ENCODE measurements at regions not wholly inside any gene's neighbourhood (a gene's known extent, or its start where the extent isn't known, plus 50 kb on each side); places are given as distances from the start of the nearest gene placed in this dataset.

DNA sequence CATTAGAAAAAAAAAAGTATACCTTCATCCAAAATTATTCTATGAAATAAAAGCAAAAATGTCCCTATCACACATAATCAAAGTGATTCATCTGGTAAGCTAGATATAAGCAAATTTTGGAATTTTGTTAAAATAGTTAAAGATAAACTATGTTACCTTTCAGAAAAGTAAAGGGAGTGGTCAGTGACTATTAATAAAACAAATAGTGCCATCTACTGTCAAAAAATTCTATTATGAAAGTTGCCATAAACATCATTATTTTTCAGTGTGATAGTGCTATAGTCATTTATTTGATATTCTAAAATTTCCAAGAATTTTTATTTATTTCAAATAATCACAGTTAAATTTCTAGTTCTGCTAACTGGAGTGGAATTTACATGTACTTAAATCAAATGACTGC is 803.7 kb downstream of the KCNT2 start:
- intact Hi-C loops (cut with micrococcal nuclease; ENCODE audit: unreplicated experiment): no loop called here
- ChIA-PET CTCF (no interaction called here), POLR2A (ENCODE audit: unreplicated experiment) (no interaction called here)
- H3K9me2 ChIP-seq (ENCODE audit: insufficient read depth): no peaks in the 10 kb centered on the region
- no peak overlapping the region for H3K27ac ChIP-seq
- DNase-seq: no peak
- H3K4me1 ChIP-seq (replicated peaks; ENCODE audit: insufficient read depth): no peaks in the 10 kb centered on the region
- H3K4me3 ChIP-seq: no peak overlapping the region
- H4K20me1 ChIP-seq (ENCODE audit: insufficient read depth): no peaks in the 10 kb centered on the region
- no peaks in the 10 kb centered on the region for H3K36me3 ChIP-seq (ENCODE audit: low read depth)
- no peaks in the 10 kb centered on the region for H3K79me2 ChIP-seq (ENCODE audit: low read depth)
- H3K9me3 ChIP-seq (ENCODE audit: insufficient read depth, low read depth): no peaks in the 10 kb centered on the region
- no peaks in the 10 kb centered on the region for H3K27me3 ChIP-seq (ENCODE audit: insufficient read depth, low read depth)
- H3K4me2 ChIP-seq: no peak overlapping the region
- H3F3A ChIP-seq (ENCODE audit: insufficient read depth, low read depth): no peaks in the 10 kb centered on the region
- no TSS peak for BruUV-seq (replicated peaks)
- TF ChIP-seq, protein P1, sequence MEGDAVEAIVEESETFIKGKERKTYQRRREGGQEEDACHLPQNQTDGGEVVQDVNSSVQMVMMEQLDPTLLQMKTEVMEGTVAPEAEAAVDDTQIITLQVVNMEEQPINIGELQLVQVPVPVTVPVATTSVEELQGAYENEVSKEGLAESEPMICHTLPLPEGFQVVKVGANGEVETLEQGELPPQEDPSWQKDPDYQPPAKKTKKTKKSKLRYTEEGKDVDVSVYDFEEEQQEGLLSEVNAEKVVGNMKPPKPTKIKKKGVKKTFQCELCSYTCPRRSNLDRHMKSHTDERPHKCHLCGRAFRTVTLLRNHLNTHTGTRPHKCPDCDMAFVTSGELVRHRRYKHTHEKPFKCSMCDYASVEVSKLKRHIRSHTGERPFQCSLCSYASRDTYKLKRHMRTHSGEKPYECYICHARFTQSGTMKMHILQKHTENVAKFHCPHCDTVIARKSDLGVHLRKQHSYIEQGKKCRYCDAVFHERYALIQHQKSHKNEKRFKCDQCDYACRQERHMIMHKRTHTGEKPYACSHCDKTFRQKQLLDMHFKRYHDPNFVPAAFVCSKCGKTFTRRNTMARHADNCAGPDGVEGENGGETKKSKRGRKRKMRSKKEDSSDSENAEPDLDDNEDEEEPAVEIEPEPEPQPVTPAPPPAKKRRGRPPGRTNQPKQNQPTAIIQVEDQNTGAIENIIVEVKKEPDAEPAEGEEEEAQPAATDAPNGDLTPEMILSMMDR (conservative IDR thresholded peaks at IDR 0.05): peak; percentile 43; the same call in 1 of the 2 replicates
- no peak for TF ChIP-seq EZH2 (IDR thresholded peaks at IDR 0.05; ENCODE audit: low read depth)
- no peak overlapping the region for H2AFZ ChIP-seq

DNA sequence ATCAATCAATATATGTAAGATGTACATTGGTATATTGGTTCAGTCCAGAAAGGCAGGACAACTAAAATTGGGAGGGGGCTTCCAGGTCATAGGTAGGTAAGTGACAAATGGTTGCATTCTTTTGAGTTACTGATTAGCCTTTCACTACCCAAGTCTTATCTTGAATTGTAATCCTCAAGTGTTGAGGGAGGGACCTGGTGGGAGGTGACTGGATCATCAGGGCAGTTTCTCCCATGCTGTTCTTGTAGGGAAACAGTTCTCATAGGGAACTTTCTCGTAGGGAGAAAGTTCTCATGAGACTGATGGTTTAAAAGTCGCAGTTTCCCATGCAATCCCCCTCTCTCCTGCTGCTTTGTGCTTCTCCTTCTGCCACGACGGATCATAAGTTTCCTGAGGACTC is 809.2 kb downstream of the KCNT2 start:
- no peak overlapping the region for H3K4me3 ChIP-seq
- intact Hi-C loops (cut with micrococcal nuclease; ENCODE audit: unreplicated experiment): no loop called here
- H3K27ac ChIP-seq: no peak overlapping the region
- no peaks in the 10 kb centered on the region for H3K79me2 ChIP-seq (ENCODE audit: low read depth)
- POLR2A ChIA-PET (ENCODE audit: unreplicated experiment): no interaction called here
- CTCF ChIA-PET: no interaction called here
- no peaks in the 10 kb centered on the region for H3K36me3 ChIP-seq (ENCODE audit: low read depth)
- BruUV-seq (replicated peaks): no TSS peak
- no peaks in the 10 kb centered on the region for H3K27me3 ChIP-seq (ENCODE audit: insufficient read depth, low read depth)
- no peak overlapping the region for H2AFZ ChIP-seq
- TF ChIP-seq, protein P1 (conservative IDR thresholded peaks at IDR 0.05): no peak
- no peak for TF ChIP-seq EZH2 (IDR thresholded peaks at IDR 0.05; ENCODE audit: low read depth)
- no peak overlapping the region for H3K4me2 ChIP-seq
- H3K9me3 ChIP-seq (ENCODE audit: insufficient read depth, low read depth): no peaks in the 10 kb centered on the region
- H4K20me1 ChIP-seq (ENCODE audit: insufficient read depth): no peaks in the 10 kb centered on the region
- H3K9me2 ChIP-seq (ENCODE audit: insufficient read depth): no peaks in the 10 kb centered on the region
- H3F3A ChIP-seq (ENCODE audit: insufficient read depth, low read depth): no peaks in the 10 kb centered on the region
- no peak for DNase-seq
- no peaks in the 10 kb centered on the region for H3K4me1 ChIP-seq (replicated peaks; ENCODE audit: insufficient read depth)

DNA sequence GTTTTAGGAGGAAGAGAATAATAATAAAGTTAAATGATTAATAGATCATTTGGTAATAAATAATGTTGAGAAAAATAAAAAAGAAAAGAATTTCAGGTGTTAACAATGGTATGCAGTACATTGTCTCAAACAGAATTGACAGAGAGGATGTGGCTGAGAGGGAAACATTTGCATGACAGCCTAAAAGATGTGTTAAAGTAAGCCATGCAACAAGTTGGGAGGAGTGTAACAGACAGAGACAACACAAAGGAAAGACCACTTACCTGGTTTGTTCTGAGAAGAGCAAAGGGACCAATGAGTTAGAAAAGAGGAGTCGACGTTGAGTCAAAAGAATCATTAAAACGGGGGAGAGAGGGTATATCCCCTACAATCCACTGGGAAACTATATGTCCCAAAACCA is 814.0 kb downstream of the KCNT2 start:
- Histone ChIP-seq H3K4me3 (no peak overlapping the region), H3F3A (ENCODE audit: insufficient read depth, low read depth) (no peaks in the 10 kb centered on the region), H3K9me3 (ENCODE audit: insufficient read depth, low read depth) (no peaks in the 10 kb centered on the region), H3K4me1 (replicated peaks; ENCODE audit: insufficient read depth) (no peaks in the 10 kb centered on the region), H3K27ac (no peak overlapping the region), H3K36me3 (ENCODE audit: low read depth) (no peaks in the 10 kb centered on the region), H4K20me1 (ENCODE audit: insufficient read depth) (no peaks in the 10 kb centered on the region), H2AFZ (no peak overlapping the region), H3K9me2 (ENCODE audit: insufficient read depth) (no peaks in the 10 kb centered on the region), H3K79me2 (ENCODE audit: low read depth) (no peaks in the 10 kb centered on the region), H3K27me3 (ENCODE audit: insufficient read depth, low read depth) (no peaks in the 10 kb centered on the region), H3K4me2 (no peak overlapping the region)
- ChIA-PET CTCF (no interaction called here), POLR2A (ENCODE audit: unreplicated experiment) (no interaction called here)
- intact Hi-C loops (cut with micrococcal nuclease; ENCODE audit: unreplicated experiment): no loop called here
- BruUV-seq (replicated peaks): no TSS peak
- no peak for DNase-seq
- TF ChIP-seq, protein P1 (conservative IDR thresholded peaks at IDR 0.05): no peak
- no peak for TF ChIP-seq EZH2 (IDR thresholded peaks at IDR 0.05; ENCODE audit: low read depth)

All from PC-9 (cell line).